Mammary epithelial cell (primary cell): ENCODE measurements at regions not wholly inside any gene's neighbourhood (a gene's known extent, or its start where the extent isn't known, plus 50 kb on each side); places are given as distances from the start of the nearest gene placed in this dataset.

Experiments used
- EZH2 ChIP-seq: IDR thresholded peaks from 2 replicates; pipeline ENCODE4 v1.6.1; 2012; ENCODE audit warnings: low read length, inconsistent platforms, borderline replicate concordance
- TF ChIP-seq, protein P1 (sequence below), 2 donors: IDR thresholded peaks in 1 of 2; conservative IDR thresholded peaks in 1 of 2; 2 replicates each; pipeline ENCODE4 v1.5.1; 2011 to 2012; ENCODE audit warnings: inconsistent platforms in 2 of 2, low read length in 2 of 2, mild to moderate bottlenecking in 2 of 2, control low read depth in 1 of 2, low read depth in 1 of 2; ENCODE audit not compliant: insufficient read depth in 1 of 2; ENCODE audit errors: extremely low read depth in 1 of 2

DNA sequence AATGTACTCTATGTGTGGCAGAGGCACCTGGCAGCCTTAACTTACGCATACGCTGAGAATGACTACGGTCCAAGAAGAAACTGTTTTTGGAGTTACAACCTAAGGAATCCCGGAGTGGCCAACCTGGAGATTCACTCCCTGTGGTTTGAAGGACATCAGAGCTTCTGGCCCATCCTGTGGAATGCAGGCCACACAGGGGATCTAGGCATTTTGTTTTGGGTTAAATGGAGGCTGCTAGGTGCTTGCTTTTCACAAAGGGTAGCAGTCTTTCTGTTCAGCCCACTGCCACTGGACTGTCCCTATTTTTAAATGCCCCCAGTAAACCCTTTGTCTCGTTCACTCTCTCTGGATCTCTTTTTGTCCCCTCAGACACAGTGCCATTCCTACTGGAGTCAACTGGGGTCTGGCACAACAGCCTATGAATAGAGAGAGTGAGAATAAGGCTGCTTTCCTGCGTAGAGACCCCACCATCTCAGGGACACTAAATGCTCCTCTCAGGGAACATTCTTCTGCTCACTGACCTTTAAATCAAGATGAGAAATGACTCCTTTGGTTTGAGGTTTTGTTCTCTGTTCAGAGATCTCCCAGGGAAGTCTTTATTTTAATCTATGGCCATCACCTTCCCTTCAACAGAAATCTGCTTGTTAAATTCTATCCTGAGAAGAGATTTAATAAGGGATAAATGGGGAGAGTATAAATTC, 124.9 kb downstream of the B3GNT2 start:
- TF ChIP-seq, protein P1, sequence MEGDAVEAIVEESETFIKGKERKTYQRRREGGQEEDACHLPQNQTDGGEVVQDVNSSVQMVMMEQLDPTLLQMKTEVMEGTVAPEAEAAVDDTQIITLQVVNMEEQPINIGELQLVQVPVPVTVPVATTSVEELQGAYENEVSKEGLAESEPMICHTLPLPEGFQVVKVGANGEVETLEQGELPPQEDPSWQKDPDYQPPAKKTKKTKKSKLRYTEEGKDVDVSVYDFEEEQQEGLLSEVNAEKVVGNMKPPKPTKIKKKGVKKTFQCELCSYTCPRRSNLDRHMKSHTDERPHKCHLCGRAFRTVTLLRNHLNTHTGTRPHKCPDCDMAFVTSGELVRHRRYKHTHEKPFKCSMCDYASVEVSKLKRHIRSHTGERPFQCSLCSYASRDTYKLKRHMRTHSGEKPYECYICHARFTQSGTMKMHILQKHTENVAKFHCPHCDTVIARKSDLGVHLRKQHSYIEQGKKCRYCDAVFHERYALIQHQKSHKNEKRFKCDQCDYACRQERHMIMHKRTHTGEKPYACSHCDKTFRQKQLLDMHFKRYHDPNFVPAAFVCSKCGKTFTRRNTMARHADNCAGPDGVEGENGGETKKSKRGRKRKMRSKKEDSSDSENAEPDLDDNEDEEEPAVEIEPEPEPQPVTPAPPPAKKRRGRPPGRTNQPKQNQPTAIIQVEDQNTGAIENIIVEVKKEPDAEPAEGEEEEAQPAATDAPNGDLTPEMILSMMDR (conservative IDR thresholded peaks at IDR 0.05 in 1 of 2, IDR thresholded peaks at IDR 0.05 in 1 of 2; ENCODE audit: extremely low read depth in 1 of 2, insufficient read depth in 1 of 2, low read depth in 1 of 2, low read length in 2 of 2), result no peak
- no peak for TF ChIP-seq EZH2
